Esophagus mucosa (tissue), 1 donor: ENCODE measurements at regions not wholly inside any gene's neighbourhood (a gene's known extent, or its start where the extent isn't known, plus 50 kb on each side); places are given as distances from the start of the nearest gene placed in this dataset.

ENCODE experiments used
- ATAC-seq: fragments of 200-7000 bp; cut with Tn5 transposase; one replicate; pipeline ENCODE4 v1.9.1; 2020
- donor health status: DM: yes; HTN: yes; CAD: no.

DNA sequence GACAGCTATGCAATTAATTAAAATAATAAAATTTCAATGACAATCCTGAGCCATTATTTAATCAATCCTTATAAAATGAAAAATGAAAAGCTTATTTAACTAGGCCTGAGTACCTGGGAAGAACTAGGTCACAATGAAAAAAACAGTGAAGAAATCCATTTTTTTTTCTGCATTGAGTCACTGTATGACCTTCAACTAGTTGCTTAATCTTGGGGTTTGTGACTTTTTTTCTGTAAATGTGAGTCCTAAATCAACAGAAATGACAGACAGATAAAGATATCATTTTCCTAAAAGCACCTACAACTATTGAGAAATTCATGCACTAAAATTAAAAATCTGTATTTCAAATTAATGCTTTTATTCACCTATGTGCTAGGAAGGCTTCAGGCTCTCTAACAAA is 96.8 kb downstream of the TMEM26 start:
- no peak for ATAC-seq

DNA sequence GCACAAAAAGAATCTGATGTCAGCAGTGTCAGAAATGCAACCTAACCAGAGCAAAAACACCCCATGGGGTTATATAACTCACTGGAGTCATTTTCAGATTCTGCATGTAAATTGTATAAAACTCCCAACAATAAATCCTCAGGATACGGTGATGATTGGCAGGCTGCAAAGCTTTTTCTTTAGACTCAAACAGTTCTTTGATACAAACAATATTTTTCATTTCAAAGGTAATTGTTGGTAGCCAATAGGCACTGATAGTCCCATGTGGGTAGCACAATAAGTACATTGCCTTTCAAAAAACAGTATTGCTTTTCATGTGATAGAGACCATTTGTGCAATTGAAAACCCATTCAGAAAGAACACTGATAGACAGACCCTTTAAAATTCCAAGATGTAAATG is 98.0 kb downstream of the TMEM26 start:
- no peak for ATAC-seq

DNA sequence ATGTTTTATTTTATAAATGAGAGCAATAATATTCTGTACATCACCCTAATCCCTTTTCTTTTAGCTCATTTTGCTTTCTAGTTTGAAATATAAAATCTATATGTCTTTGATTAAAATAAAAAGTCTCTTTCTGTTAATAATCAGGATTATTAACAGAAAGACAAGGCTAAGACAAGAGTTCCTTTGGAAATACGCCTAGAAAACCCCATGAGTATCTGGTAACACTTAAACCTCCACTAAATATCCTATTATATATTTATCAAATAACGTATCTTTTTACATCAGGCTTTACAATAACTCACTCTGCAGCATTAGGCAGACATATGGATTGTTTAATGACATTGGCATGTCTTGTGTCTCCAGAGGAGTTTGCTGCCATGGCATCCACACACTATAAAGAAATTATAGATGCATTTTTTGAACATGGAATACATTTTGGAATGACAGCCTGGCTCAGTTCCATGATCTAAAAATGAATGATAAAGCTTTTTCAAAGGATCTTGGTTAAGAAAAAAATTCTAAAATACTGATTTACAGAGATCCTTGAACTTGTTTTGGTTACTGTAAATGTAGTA is 98.7 kb downstream of the TMEM26 start:
- no peak for ATAC-seq

DNA sequence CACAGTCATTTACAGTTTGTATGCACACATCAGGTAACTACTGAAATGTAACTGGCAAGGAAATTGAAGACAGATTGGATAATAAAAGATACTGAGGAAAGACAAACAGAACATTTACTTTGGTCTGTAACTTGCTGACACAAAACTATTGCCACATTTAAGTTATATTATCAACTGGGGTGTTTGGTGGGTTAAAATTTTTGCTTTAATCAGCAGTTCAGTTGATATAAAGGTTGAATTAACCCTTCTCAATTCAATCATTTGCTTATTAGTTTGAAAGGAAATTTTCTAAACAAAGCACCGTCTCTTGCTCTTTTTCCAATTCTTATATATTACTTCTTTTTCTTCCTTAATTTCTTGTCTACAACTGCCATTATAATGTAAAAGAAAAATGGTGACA is 102.4 kb downstream of the TMEM26 start:
- ATAC-seq, result no peak

DNA sequence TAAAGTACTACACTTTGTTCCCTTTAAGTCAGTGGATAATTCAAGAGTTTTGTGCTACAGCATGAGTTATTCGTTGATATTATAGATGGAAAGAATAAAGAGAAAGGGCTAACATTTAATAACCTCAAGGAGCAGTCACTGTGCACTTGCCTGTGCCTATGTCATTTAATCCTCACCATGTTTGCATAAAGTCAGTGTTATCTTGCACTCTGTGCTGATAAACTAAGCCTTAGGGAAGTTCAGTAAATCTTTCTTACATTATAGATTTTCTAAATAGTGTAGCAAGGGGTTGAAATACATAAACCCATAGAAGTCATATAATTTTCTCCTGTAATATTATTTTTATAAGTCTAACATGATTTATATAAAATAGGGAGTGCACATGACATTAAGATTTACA is 103.1 kb downstream of the TMEM26 start:
- no peak for ATAC-seq

DNA sequence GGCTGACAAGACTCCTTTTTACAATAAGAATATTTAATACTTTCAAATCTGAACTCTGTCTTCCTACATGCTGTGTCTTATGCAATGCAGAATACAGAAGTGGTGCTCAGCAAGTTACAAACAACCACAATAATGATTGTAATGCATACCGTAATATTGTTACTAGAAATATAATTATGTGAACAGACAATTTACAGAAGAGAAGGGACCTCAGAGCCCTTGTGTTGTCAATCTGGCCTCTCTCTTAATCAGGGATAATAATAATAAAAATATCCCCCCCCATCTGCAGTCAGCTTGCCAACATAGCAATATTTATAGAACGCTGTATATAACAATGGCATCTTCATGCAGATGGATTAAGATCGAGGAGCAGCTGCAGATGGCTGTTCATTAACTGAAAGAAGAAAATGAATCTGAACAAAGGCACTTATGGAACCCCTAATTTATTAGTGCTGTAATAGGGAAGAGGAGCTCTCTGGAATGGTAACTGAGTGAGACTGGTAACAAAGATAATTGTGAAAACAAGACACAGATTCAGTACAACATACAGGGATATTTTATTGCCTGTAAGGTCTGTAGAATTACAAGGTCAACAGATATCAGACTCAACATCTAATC is 106.3 kb downstream of the TMEM26 start:
- ATAC-seq, result no peak

DNA sequence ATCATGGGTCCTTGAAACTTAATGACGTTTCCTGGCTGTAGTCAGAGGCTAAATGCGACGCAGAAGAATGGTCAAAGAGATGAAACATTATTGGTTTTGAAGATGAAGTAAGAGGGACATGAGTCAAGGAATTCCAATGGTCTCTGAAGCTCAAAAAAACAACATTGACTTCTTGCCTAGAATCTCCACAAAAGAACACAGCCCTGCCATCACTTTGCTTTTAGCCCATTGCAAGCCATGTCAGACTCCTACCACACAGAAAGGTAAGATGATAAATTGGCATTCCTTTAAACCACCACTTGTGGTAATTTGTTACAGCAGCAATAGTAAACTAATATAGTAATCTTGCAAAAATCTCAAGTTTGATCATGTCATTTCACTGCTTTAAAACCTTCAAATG is 109.4 kb downstream of the TMEM26 start:
- no peak for ATAC-seq

DNA sequence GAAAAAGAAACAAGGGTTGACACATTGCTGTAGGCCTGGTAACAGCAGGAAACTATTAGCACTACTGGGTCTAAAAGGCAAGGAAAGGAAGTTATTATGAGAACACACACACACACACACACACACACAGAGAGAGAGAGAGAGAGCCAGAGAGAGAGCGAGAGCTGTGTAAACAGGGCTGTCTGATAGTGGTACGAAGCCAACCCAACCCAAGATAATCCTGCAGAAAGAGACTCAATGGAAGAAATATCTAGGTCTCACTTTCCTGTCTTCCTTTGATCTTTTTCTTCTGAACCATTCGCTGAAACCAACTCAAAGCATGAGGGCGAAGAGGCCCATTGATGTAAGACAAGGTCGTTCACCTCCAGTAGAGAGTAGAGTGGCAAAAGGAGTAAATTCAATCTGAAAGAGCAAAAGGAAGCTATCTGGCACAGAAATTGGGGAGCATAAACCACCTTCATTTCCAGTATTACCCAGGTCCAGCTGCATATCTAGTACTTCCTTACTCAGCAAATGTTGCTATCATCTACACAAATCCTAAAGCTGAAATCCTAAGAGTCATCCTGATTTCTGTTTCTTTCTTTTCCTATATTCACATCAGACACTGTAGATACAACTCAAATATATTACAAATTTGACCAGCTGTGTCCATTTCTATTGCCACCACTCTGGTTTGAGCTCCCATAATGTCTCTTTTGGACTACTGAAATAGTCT is 110.2 kb downstream of the TMEM26 start:
- no peak for ATAC-seq

DNA sequence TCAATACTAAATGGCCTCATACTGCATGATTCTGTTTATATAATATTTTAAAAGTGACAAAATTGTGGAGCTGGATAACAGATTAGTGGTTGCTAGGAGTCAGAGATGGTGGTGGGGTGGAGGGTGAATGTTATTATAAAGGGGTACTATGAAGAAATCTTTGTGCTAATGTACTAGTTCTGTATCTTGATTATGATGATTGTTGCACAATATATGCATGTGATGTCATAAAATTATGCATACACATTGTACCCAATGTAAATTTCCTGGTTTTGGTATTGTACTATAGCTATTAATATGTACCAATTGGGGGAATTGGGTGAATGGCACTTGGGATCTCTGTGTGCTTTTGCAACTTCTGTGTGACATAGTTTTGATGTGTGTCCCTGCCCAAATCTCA is 112.2 kb downstream of the TMEM26 start:
- ATAC-seq, result no peak

DNA sequence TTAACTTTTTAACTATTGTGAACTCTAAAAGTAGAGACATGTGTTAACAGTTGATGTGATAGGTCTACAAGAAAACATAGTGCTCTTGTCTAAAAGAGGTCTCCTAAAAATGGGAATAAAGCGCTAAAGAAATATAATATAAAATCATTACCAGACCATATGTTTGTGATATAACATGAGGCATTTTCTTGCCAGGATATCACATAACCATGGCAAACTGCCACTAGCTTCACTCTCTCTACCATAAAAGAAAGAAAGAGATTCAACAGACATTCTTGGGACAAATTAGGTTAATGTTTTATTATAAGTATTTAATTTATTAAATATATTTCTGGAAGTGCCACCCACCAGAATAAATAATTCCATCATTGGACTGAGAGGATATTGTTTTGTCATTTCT is 115.0 kb downstream of the TMEM26 start:
- ATAC-seq, result no peak

DNA sequence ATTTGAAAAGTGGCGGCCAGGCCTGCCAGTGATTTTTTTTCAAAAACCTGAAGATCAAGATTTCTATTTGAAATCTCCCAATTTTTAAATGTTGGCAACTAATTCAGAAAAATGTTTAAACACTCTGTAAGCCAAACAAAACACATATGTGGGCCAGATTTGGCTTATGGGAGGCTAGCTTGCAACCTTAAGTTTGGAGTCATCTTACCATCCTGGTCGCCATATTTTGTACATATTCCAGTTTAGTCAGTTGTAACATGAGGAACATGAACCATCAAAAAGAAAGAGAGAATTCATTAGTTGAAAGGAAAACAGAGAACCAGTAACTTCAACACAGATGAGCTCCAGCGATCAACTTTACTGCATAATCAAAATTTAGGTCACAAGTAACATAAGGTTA is 115.4 kb downstream of the TMEM26 start:
- no peak for ATAC-seq

DNA sequence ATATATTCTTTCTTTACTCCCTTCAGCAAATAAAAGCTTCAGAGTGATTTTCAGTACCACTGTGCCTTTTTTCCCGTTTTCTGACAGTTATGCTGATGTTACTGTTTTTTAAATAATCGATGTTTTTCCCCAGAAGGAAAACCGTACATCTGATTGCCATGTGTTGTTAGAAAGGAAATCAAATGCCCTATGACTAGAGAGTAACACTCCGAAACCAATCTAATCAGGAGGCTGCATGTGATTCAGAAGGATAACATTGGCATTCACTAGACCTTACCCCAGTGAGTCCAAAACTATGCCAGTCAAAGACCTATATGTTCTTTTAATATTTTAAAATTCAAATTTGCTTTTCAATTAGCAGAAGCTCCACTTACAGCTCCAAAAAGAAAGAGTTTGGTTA is 116.3 kb downstream of the TMEM26 start:
- no peak for ATAC-seq

DNA sequence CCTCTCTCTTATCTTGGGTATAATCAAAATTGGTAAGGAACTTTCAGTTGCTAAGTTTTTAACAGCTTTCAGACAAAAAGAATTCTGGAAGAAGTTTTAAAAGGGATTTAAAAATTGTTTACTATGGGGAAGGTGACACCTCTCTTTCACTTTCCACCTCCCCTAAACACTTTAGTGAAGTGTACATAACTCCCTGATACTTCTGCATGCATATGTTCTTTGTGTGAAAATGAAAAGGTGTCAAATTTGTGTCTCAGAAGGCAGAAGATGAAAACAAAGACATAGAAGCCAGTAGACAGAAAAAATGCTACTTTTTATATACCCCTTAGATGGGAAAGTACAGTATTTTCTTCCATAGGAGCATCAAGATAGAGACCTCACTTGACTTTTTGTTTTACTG is 117.8 kb downstream of the TMEM26 start:
- ATAC-seq, result no peak

DNA sequence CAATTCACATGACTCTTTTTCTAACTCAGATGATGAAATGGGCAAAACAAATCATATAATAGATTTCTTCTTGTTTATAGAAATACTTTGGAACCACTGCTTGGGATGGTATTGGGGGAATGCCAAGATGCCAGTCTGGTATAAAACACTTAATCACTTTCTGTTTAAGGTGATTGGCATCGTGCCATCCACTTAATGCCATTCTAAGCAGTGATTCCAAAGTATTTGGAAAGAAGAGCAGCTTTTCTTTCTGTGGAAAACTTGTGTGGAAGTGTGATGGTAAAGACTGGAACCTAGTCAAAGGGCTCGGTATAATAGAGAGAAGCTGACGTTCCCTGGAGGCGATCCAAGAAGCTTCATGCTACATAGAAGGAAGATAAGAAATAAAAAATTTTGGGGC is 120.6 kb downstream of the TMEM26 start:
- ATAC-seq, result no peak

DNA sequence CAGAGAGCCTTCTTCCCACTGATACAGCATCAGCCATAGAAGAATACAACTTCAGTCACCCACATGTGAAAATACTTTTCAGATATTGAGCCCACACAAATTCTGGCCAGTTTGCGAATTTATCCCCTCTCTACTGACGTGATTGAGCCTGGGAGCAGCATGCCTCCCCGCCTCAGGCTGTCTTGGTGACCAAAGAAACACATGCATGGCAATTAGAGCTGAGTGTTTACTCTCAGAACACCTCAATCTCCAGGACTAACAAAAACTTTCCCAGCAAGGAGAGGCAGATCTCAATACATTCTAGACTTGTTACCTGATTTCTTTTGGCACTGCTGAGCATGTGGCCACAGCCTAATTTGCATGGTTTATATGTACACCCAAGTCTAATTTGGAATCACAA is 122.5 kb downstream of the TMEM26 start:
- no peak for ATAC-seq

DNA sequence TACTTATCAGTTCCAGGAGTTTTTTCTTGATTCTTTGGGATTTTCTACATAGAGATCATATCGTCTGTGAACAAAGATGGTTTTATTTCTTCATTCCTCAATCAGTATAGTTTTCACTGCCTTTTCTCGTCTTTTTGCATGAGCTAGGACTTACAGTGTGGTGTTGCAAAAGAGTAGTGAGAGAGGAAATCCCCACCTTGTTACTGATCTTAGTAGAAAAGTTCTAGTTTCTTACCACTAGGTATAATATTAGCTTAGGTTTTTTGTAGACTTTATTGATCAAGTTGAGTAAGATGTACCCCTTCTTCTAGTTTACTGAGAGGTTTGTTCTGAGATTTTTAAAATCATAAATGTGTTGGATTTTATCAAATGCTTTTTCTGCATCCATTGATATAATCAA is 123.3 kb downstream of the TMEM26 start:
- no peak for ATAC-seq

DNA sequence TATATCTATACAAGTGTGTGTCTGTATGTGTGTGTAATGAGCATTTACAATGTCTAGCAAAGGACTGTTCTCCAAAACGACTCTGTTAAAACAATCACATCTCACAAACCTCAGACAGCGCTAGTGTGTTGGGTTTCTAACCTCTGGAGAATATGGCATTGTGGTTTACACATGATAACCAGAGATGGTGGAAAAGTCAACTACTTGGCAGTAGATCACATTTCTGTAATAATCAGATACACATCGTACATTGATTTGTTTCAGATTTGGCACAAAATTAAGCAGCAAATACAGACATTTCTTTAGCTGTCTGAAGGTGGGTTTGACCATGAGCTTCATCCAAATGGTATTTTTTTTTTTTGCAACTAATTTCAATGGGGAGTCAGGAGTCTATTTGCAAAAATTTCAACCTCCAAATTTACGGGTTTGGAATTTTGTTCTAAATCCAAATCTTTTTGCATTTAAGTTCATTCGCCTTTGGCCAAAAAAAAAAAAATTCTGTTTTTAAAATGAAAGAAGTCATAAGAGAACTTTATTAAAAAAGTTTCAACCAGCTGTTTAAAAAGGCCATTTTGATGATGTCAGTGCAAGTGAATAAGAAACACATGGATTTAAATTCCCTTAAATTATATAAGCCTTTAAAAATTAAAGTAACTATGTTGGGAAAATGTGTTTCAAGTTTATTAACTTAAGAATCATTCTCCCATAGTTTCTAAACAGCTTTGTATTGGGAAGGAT is 127.8 kb downstream of the TMEM26 start:
- no peak for ATAC-seq

DNA sequence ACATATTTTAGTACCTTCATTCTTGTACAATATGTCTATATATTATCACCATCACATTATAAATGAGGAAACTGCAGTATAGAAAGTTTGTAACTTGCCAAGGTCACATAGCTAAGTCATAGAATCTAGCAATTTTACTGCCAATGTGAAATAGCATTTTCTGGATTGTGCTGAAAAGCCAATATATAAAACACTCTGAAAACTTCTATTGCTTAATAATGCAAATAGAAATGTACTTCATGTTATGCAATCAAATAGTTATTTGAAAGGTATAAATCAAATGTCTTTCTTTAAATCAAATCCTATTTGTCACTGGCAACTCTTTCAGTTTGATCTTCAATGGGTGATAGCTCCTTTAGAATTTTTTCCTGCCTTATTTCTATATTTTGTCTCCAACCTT is 129.5 kb downstream of the TMEM26 start:
- no peak for ATAC-seq

DNA sequence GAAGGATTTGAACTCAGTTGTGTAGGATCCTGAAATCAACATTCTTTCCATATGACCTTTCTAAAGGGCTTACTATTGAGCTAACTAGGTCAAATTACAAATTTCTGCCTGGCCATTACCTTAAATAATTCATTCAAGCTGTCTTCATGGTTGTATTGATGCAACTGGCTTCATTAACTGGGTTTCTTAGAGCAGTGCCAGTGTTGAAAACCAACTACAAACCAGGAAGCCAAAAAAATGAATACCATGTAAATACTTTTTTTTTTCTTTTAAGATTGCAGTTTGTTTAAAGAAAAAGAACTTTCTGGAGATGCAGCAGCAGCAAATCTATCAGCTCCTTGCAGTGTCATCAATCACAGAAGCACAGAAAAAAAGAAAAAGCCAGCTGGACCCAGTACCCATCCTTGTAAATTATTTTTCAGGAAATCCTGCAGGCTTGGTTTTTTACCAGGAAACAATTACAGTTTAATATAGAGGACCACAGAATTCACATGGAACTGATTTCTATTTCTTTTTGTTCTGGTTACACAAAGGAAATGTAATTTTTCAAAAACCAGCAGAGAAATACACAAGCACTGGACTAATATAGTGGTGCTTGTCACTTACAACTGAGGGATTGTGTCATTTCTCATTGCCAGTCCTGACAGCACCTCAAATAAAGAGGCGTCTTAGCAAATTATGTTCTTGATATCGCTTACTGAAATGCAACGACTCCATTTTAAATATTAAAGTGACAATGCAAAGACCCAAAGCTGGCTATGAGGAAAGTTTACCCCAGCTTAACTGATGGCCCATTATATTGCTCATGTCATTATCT is 131.9 kb downstream of the TMEM26 start:
- ATAC-seq, result no peak

DNA sequence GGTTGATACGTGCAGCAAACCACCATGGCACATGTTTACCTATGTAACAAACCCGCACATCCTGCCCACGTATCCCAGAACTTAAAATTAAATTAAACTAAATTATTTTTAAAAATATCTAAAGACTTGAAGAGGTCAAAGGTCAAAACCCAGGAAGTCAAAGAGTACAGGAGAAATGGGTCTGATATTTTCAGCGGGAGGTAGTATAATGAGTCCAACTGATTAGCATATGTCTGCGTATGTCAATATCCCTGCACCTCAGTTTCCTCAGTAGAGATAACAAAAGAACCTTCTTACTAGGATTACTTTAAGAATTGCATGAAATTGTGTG is 133.0 kb downstream of the TMEM26 start:
- no peak for ATAC-seq

DNA sequence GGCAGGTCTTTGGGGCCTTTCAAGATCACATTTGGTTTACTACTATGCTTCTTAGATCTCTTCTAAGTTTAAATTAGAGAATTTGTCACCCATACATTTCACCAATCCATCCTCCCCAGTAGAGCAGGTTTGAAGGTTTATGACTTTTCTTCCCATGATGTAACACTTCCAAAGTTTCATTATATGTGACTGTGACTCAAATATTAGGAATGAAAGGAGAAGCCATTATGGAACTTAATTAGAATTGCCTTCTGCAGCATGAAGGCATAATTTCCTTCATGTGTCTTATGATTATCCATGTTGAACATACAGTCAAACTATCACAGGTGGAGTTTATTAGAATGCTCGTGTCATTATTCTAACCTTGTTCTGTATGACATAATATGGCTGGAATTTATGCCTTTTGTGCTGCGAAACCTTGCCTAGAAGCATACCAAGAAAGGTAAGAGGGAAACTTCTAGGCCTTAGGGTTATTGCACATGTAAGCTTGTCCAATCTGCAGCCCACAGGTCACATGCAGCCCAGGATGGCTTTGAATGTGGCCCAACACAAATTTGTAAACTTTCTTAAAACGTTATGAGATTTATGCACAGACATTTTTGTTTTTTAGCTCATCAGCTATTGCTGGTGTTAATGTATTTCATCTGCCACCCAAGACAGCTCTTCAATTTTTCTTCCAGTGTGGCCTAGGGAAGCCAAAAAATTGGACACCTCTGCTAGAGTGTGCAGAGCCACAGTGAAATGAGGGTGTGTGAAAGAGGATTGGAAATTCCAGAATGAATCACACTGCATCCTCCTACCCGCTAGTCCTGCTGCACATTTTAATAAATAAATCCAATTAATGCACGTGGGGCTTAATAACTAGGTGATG is 133.6 kb downstream of the TMEM26 start:
- no peak for ATAC-seq

DNA sequence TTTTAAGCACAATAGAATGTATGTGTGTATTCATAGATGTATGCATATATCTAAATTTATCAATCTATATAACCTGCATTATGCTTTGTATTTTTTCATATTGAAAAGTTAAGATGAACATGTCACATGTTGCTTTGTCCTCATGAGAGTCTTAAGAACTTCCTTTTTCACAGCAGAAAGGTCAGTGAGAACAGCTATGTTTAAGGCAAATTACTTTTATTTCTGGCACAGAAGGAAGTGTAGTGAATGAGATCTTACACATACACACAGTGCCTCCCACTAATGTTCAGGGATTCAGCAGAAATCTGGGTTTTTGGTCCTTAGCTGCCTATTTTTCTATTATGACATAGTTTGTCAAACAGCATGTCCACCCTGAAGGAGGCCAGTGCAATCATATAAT is 134.8 kb downstream of the TMEM26 start:
- ATAC-seq, result no peak
